ENCODE measurements at regions not wholly inside any gene's neighbourhood (a gene's known extent, or its start where the extent isn't known, plus 50 kb on each side); places are given as distances from the start of the nearest gene placed in this dataset.
A peak's percentile ranks its signal among the peaks of the same experiment; 100 is the strongest.

GRCh38 chrX:30504309-30504708 lies 73.3 kb downstream of the TASL start:
- peak; percentile 40 for DNase-seq (ENCODE audit: low read depth)

DNA sequence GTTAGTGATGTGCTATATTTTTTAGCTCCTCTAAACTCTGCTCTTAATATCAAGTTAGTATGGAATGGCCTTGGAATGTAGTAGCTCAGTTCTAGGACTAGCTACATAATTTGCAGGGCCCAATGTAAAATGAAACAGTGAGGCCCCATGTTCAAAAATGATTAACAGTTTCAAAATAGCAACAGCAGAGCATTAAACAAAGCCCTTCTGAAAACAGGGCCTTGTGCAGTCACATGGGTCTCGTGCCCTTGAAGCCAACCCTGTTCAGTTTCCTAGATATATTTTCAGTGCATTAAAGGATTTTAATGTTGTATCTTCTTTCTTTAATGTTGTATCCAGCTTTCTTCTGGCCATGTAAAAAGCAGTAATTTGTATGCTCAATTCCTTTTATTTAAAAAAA lies 82.1 kb downstream of the TASL start:
- DNase-seq (ENCODE audit: low read depth): no peak

- DNase-seq (ENCODE audit: low read depth): no peak
Measured at GRCh38 chrX:30493348-30493747, 84.2 kb downstream of the TASL start.

GRCh38 chrX:30489323-30489722 lies 88.2 kb downstream of the TASL start:
- peak; percentile 19 for DNase-seq (ENCODE audit: low read depth)

GRCh38 chrX:30488092-30488491 lies 89.5 kb downstream of the TASL start:
- DNase-seq (ENCODE audit: low read depth): peak; percentile 7

DNA sequence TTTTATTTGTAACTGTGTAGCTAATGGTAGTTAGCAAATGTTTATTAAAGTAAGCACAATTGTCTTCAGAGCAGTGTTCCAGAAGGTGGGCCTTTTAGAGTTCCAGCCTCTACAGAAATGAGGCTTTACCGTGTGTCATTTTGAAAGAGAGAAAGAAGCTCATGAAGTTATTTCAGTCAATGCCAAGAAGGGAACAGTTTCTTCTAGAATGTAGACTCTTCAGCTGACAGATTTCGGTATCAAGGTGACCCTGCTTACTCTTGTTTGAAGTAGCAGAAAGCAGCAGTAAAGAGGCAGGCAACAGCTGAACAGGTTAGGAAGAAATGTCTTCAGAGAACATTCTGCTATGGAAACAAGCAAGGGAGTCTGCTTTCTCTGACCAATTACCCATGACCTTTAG lies 93.6 kb downstream of the TASL start:
- no peak for DNase-seq (ENCODE audit: low read depth)

GRCh38 chrX:30468471-30468870 lies 109.1 kb downstream of the TASL start:
- peak; percentile 0 for DNase-seq (ENCODE audit: low read depth)

Measured in EH (cell line).